HT1080 (cell line): ENCODE measurements at regions not wholly inside any gene's neighbourhood (a gene's known extent, or its start where the extent isn't known, plus 50 kb on each side); places are given as distances from the start of the nearest gene placed in this dataset.
A peak's percentile ranks its signal among the peaks of the same experiment; 100 is the strongest.

Experiments
- DNase-seq: peaks from one replicate; pipeline ENCODE4 v3.0.0-alpha.2; 2015; ENCODE audit warnings: low read depth

- DNase-seq = no peak
Observed at GRCh38 chr18:40404284-40404683, 1550.8 kb upstream of the PIK3C3 start.

DNA sequence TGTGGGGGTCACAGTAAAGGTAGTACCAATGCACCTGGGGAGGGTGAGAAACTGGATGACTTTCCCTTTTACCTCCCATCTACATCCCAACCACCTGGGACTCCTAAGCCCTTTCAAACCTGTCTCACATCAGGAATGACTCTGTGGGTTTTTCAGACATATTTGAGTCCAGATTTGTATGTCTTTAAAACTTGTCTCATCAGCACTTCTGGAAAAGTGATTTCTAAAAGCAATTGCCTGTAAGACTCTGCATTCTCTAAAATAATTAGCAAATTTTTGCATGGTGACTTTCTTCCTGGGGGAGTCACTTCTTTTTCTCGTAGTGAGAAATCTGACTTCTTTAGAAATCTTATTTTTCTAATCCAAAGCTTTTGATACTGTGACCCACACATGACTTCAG lies 1553.0 kb upstream of the PIK3C3 start:
- no peak for DNase-seq

- no peak for DNase-seq
Observed at GRCh38 chr18:40388121-40388520, 1566.9 kb upstream of the PIK3C3 start.

DNA sequence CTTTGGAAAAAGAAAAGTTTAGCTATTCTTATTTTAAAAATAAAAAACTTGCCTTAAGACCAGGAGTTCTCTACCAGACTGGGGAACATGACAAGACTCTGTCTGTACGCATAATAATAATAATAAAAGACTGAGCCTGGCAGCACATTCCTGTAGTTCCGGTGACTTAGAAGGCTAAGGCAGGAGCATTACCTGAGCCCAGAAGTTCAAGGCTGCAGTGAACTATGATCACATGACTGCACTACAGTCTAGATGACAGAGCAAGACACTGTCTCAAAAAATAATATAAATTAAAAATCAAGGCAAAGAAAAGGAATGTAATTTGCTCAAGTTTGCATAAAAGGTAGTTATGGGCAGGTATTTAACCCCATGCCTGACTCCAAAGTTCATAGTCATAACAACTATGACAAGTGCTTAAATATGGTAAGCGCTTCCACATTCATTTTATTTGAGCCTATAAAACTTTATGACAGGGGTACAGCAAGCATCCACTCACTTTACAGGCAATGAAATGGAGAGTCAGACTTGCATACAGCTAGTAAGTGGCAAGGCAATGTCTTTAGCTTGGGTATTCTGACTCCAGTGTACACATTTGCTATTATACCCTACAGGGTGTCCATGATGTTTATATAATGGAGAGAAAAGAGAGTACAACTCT lies 1567.8 kb upstream of the PIK3C3 start:
- no peak for DNase-seq

GRCh38 chr18:40382197-40382596 lies 1572.8 kb upstream of the PIK3C3 start:
- no peak for DNase-seq

- DNase-seq = peak; percentile 37
Observed at GRCh38 chr18:40380686-40381439, 1574.2 kb upstream of the PIK3C3 start.

DNA sequence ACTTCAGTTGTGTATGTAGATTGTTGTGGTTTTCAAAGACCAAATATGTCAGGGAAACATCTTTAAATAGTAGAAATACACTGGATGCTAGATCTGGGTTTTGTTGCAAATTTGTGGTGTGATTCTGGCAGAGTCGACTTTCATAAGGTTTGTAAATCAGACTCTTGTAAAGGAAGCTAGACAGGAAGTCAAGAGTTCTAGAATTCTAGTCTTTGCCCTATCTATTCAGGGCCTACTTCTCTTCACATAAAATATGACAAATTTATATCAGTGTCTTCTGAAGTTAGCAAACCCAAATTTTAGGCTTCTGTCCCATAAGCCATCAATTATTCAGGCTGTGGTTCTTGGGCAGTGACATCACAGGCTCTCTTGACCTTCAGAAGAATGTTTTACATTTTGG lies 1579.2 kb upstream of the PIK3C3 start:
- no peak for DNase-seq

- peak; percentile 86 for DNase-seq
Observed at GRCh38 chr18:40371673-40372072, 1583.4 kb upstream of the PIK3C3 start.

- DNase-seq = no peak
Observed at GRCh38 chr18:40367576-40367975, 1587.5 kb upstream of the PIK3C3 start.

GRCh38 chr18:40366521-40366920 lies 1588.5 kb upstream of the PIK3C3 start:
- DNase-seq = no peak

GRCh38 chr18:40365526-40365925 lies 1589.5 kb upstream of the PIK3C3 start:
- DNase-seq = no peak

DNA sequence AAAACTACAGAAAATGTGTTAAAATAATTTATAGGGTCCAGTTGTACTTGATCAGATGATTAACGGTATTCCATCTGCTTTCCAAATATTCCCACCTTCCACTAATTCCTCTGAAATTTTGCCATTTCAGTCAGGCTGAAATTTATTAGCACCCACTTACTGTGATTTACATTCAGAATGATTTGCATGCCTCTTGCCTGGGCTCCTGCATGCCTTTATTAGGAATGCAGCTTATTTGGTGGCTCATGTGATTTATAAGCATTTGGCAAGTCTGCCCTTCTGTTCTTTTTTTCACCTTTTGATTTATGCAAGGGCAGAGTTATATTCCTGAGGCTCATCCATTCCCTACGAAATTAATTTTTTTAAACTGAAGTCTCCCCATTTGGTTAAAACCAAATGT lies 1594.5 kb upstream of the PIK3C3 start:
- DNase-seq = no peak

GRCh38 chr18:40357536-40357935 lies 1597.5 kb upstream of the PIK3C3 start:
- DNase-seq = no peak

DNA sequence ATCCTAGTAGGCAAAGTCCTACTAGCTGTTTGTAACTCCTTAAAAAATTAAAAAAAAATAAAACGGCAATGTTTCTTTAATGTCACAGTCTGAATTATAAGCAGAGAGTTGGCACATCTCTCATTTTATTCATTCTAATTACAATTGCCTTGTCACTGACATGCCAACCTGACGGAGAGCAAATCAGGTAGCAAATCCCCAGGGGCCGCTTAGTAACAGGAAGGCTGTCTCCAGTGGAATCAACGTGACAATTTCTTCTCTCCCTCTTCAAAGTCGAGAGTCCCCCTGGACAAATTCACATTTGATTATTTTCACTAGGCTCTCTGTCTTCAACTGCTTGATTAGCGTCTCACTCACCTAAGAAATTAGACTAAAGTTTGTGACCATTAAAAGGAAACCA lies 1598.9 kb upstream of the PIK3C3 start:
- DNase-seq = no peak

DNA sequence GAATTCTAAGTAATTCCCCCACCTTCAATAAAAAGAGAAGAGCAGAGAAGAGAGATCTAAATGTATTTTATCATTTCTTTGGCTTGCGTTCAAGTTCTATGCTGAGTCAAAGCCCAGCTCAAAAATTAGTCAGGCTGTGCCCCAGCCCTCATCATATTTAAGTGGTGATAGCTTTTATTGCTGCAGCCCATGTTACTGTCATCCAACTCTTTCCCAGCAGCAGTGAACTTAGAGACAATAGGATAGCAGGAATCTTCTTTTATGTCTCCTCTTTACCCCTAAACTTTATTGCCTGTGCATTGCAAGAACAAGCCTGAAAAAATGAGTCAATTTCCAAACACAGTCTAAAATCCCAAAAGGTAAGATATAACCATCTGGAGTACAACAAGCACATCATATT lies 1599.3 kb upstream of the PIK3C3 start:
- peak; percentile 71 for DNase-seq

DNA sequence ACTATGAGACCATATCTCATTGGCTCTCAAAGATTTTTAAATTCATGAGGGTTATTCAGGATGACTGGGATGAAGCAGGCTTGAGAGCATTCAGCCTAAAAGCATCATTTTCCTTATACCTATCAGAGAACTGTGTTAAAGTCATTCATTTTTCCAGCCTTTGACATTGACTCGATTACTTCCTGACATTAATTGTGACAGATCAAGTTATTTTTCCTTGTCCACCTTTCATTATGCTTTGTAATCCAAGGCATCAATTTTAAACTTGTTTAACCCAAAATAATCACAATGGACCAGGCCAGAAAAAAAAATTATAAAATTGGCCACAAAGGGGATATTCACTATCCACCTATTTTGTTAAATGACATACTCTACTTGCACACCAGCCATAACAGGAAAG lies 1606.8 kb upstream of the PIK3C3 start:
- DNase-seq = no peak

- DNase-seq = no peak
Observed at GRCh38 chr18:40347261-40347660, 1607.8 kb upstream of the PIK3C3 start.

DNA sequence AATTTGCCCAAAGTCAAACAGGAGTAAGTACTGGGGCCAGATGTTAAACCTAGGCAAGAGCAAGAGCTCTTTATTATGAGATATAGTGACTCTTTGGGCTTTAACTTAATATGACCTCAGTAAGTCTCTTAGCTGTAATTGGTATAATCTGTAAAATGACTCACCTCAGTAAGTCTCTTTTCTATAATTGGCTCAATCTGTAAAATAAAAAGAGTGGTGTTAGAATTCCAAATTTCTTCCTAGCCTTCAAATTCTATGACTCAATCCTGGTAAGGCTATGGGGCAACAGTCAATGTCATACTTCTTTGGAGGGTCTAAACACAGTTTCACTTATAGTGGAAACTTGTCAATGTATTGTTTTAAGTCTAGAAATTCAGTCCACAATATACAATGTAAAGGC lies 1608.9 kb upstream of the PIK3C3 start:
- no peak for DNase-seq

DNA sequence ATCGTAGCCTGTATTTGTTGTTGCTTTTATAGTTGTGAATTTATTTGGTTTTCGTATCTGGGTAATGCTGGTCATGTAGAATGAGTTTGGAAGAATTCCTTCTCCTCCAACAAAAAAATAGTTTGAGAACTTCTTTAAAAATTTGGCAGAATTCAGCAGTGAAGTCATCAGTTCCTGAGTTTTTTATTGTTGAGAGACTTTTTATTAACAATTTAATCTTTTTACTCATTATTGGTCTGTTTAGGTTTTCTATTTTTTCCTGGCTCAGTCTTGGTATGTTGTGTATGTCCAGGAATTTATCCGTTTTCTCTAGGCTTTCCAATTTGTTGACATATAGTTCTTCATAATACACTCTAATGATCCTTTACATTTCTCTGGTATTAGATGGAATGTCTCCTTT lies 1613.3 kb upstream of the PIK3C3 start:
- DNase-seq = no peak

DNA sequence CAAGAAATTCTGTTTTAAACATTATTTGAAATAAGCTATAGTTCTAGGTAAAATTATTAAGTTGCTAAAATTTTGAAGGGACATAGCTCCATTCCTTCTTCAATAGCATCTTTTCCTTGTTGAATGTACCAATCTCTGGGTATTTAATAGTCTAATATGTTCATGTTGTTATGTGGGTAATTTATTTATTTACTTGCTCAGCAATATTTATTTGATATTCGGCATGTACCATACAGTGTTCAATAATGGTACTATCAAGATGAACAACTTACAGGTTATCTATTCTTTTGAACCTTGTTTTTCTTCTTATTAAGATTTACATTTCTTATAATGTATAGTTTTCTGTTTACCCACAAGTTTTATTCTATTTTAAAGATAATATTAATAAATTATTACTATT lies 1616.8 kb upstream of the PIK3C3 start:
- no peak for DNase-seq

DNA sequence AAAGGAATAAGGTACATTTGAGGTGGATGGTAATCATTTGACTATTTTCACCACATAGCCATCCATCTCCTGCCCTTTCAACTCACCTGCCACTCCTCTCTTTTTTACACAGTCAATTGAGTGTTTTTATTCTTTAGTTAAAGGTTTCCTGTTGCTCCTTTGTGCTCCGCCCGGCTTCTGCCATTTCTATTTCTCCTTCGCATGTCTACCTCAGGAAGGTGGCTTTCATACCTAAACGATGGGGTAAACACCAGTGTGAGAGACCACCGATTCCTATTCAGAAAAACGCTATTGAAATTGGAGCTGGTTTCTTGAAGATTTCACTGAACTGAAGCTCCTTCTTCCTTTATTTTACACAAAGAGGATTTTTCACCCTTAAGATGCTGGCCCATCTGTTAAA lies 1628.0 kb upstream of the PIK3C3 start:
- no peak for DNase-seq

DNA sequence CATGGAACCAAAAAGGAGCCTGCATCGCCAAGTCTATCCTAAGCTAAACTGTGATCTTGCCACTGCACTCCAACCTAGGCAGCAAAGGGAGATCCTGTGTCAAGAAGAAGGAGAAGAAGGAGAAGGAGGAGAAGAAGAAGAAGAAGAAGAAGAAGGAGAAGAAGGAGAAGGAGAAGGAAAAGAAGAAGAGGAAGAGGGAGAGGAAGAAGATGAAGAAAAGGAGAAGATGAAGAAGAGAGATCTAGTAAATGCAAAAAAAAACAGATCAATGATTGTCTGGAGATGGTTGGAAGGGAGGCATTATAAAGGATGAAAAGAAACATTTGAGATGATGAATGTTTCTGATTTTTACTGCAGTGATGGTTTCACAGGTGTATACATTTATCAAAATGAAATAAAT lies 1629.0 kb upstream of the PIK3C3 start:
- no peak for DNase-seq

GRCh38 chr18:40314199-40314598 lies 1640.8 kb upstream of the PIK3C3 start:
- DNase-seq = no peak
